Transverse colon (tissue), 4 donors: ENCODE measurements at regions not wholly inside any gene's neighbourhood (a gene's known extent, or its start where the extent isn't known, plus 50 kb on each side); places are given as distances from the start of the nearest gene placed in this dataset.

ENCODE experiments used
- DNase-seq: peaks from one replicate; pipeline ENCODE4 v3.0.0-alpha.2; 2019
- H3K27ac ChIP-seq, 4 donors: fragments of 200-600 bp; sonication (generic); 2 replicates each; pipeline ENCODE4 v1.5.1; 2016 to 2018; ENCODE audit warnings: inconsistent platforms in 4 of 4
- H3K27me3 ChIP-seq: fragments of 200-600 bp; sonication (generic); 2 replicates; pipeline ENCODE4 v1.5.1; 2017; ENCODE audit warnings: inconsistent platforms
- H3K36me3 ChIP-seq, 4 donors: fragments of 200-600 bp; sonication (generic); 2 replicates each; pipeline ENCODE4 v1.5.1; 2017 to 2019; ENCODE audit warnings: inconsistent platforms in 4 of 4
- H3K4me1 ChIP-seq, 4 donors: fragments of 200-600 bp; sonication (generic); 2 replicates each; pipeline ENCODE4 v1.5.1; 2017 to 2020; ENCODE audit warnings: inconsistent platforms in 4 of 4
- H3K4me3 ChIP-seq, 4 donors: fragments of 200-600 bp; sonication (generic); 1 replicate in 1 of 4; 2 replicates in 3 of 4; pipeline versions ENCODE4 v1.5.1 to v1.6.1; 2017 to 2019; ENCODE audit warnings: inconsistent platforms in 4 of 4
- H3K9me3 ChIP-seq, 2 donors: fragments of 200-600 bp; sonication (generic); 2 replicates each; pipeline ENCODE4 v1.5.1; 2017 to 2019; ENCODE audit warnings: inconsistent platforms in 2 of 2
- EP300 ChIP-seq: sonication (generic); formaldehyde crosslinking; IDR thresholded peaks from one replicate; pipeline ENCODE4 v1.6.1; 2017; ENCODE audit warnings: antibody characterized with exemption, low read depth
- POLR2A ChIP-seq: fragments of 450-650 bp; IDR thresholded peaks from one replicate; pipeline ENCODE4 v1.6.1; 2016; ENCODE audit warnings: antibody characterized with exemption, mild to moderate bottlenecking, moderate library complexity
- POLR2AphosphoS5 ChIP-seq, 3 donors: sonication (generic); formaldehyde crosslinking; IDR thresholded peaks; one replicate each; pipeline ENCODE4 v1.6.1; 2016; ENCODE audit warnings: antibody characterized with exemption in 3 of 3
- WGBS, 2 donors: methylation state at CpG; one replicate each; pipeline ENCODE4 v1.1.5; 2018; ENCODE audit warnings: low coverage in 1 of 2; 5-methylcytosine and 5-hydroxymethylcytosine counted together
- in situ Hi-C, 4 donors: fragments of 200-750 bp; cut with MboI; loops; one replicate each; pipeline versions ENCODE4 v1.15.0 to v1.15.1; 2017; ENCODE audit warnings: low sequenced_read_pairs in 3 of 4, low pct_ligation_motif_present in 1 of 4, low pct_unique_long_range_greater_than_20kb in 1 of 4
- intact Hi-C: fragments of 100-400 bp; cut with DNase I; formaldehyde crosslinking; loops from one replicate; pipeline ENCODE4 v1.15.1; 2023; ENCODE audit warnings: low total_unique reads
- TF ChIP-seq, protein P1 (sequence below), 5 experiments: fragments of 200-600 bp in 3 of 5; fragments of 450-650 bp in 2 of 5; sonication (generic) in 3 of 5; IDR thresholded peaks; 1 replicate in 2 of 5; 2 replicates in 3 of 5; pipeline ENCODE4 v1.5.1; 2016 to 2017; ENCODE audit warnings: antibody characterized with exemption in 5 of 5, inconsistent platforms in 3 of 5, mild to moderate bottlenecking in 2 of 5, moderate library complexity in 1 of 5

DNA sequence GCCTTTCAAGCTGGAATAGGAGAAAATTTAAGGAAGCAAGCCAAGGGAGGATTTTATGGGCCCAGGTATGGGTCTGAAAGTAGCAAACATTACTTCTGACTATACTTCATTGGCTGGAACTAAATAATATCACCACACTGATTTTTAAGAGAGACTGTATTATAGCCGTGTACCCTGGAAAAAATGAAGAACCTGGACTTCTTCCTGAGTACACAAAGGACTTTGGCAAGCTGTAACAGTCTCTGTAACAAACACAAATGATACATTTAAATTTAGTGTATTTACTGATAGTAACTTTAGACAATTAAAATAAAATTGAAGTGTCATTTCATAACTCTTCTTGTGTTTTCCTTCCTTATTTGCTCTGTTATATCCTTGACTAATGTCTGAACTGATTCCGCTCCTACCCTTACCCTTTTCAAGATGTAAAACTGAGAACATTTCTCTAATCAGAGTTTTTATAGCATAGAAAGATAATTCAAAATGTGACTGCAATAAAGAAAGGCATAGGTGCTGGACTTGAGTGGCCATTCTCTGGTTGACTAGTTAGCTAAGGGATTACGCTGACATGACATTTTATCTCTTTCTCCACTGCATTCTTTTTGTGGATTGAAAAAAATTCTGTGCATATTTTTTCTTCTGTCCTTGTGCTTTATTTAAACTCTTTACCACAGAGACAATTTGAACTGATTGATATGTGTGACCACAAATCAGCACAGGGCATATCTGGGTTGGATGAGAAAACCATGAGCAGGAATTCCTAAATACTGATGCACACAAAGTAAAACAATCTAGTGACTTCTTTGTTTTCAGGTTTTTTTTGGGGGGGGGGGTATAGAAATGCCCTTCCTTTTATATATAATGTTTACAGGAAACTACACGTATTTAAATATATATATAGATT lies 349.7 kb downstream of the MDFIC start:
- no peak for TF ChIP-seq EP300
- TF ChIP-seq, protein P1, sequence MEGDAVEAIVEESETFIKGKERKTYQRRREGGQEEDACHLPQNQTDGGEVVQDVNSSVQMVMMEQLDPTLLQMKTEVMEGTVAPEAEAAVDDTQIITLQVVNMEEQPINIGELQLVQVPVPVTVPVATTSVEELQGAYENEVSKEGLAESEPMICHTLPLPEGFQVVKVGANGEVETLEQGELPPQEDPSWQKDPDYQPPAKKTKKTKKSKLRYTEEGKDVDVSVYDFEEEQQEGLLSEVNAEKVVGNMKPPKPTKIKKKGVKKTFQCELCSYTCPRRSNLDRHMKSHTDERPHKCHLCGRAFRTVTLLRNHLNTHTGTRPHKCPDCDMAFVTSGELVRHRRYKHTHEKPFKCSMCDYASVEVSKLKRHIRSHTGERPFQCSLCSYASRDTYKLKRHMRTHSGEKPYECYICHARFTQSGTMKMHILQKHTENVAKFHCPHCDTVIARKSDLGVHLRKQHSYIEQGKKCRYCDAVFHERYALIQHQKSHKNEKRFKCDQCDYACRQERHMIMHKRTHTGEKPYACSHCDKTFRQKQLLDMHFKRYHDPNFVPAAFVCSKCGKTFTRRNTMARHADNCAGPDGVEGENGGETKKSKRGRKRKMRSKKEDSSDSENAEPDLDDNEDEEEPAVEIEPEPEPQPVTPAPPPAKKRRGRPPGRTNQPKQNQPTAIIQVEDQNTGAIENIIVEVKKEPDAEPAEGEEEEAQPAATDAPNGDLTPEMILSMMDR (IDR thresholded peaks at IDR 0.05): no peak
- TF ChIP-seq POLR2A: no peak
- TF ChIP-seq POLR2AphosphoS5 (IDR thresholded peaks at IDR 0.05): no peak
- H3K4me3 ChIP-seq: no peak overlapping the region
- no peaks in the 10 kb centered on the region for H3K36me3 ChIP-seq
- H3K4me1 ChIP-seq: peaks cover 0 to 7% (median 0%) of the 10 kb centered on the region in 4 donors
- H3K27ac ChIP-seq: no peak overlapping the region
- WGBS, 2 donors: 49 to 55% methylated on average over 4 of the region's 4 CpGs
- intact Hi-C loops (no loop called here), in situ Hi-C loops (no loop called here)
- no peak for DNase-seq
- peaks cover 0 to 3% of the 10 kb centered on the region in 2 donors for H3K9me3 ChIP-seq
- H3K27me3 ChIP-seq: no peaks in the 10 kb centered on the region

DNA sequence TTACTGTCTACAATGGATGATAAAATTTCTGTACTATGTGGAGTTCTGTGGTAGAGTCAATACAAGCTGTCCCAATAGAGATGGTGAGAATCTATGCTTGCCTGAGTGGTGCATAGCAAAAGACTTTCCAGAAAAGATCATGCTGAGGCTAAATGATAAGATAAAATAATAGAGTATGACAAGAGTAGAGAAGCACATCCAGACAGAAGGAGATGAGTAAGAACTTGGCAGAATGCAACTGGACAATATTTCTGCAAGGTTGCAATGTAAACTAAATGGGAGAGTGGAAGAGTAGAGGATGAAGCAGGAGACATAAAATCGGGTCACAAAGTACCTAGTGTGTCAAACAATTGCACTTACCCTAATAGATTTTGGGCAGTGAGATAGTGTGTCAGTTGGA lies 347.6 kb downstream of the MDFIC start:
- no peak overlapping the region for H3K27ac ChIP-seq
- H3K36me3 ChIP-seq: no peaks in the 10 kb centered on the region
- TF ChIP-seq EP300: no peak
- TF ChIP-seq POLR2AphosphoS5 (IDR thresholded peaks at IDR 0.05): no peak
- no peak for TF ChIP-seq POLR2A
- TF ChIP-seq, protein P1 (IDR thresholded peaks at IDR 0.05): no peak
- H3K27me3 ChIP-seq: no peaks in the 10 kb centered on the region
- H3K4me1 ChIP-seq: peaks cover 0 to 7% (median 0%) of the 10 kb centered on the region in 4 donors
- no peak overlapping the region for H3K4me3 ChIP-seq
- in situ Hi-C loops (no loop called here), intact Hi-C loops (no loop called here)
- H3K9me3 ChIP-seq: no peaks in the 10 kb centered on the region
- DNase-seq: no peak
- 56 to 68% methylated on average over 1 of the region's 1 CpG for WGBS, 2 donors

DNA sequence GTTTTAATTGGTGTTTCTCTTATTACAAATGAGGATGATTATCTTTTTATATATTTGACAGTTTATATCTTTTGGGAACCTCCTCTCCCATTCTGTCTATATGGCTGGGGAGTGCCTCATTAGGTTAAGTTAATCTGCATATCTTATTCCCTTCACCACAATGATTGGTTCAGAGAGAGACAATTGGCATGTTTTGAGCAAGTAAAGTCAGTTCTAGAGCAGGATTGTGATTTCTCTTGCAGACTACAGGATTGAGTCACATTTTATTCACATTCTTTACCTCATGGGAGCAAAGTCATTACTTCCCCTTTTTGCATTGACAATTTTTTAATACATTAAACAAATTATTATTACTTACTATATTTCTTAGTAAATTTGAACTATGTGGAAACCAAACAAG lies 345.6 kb downstream of the MDFIC start:
- Histone ChIP-seq H3K27ac (no peak overlapping the region), H3K9me3 (no peaks in the 10 kb centered on the region), H3K27me3 (no peaks in the 10 kb centered on the region), H3K4me3 (no peak overlapping the region), H3K36me3 (no peaks in the 10 kb centered on the region), H3K4me1 (peaks cover 0 to 7% (median 0%) of the 10 kb centered on the region in 4 donors)
- intact Hi-C loops (no loop called here), in situ Hi-C loops (no loop called here)
- TF ChIP-seq, protein P1 (IDR thresholded peaks at IDR 0.05): no peak
- no peak for DNase-seq

DNA sequence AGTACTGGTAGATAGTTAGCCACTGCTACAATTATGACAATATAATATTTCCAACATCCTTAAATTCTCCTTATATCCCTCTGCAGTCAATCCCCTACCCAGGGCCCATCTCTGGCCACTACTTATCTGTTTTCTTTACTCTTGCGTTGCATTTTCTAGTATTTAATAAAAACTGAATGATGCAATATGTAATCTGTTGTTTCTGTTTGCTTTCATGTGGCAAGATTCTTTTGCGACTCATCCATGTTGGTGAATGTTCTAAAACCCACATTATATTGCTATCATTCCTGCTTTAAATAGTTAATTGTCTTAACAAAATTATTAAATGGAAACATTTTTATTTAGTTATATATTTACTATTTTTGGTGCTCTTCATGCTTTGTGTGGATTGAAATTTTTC lies 338.5 kb downstream of the MDFIC start:
- WGBS, 2 donors: 79 to 96% methylated on average over 2 of the region's 2 CpGs
- H3K27ac ChIP-seq: no peak overlapping the region
- H3K4me3 ChIP-seq: no peak overlapping the region
- H3K4me1 ChIP-seq: no peaks in the 10 kb centered on the region
- H3K36me3 ChIP-seq: no peaks in the 10 kb centered on the region
- no peak for DNase-seq
- intact Hi-C loops (no loop called here), in situ Hi-C loops (no loop called here)
- no peaks in the 10 kb centered on the region for H3K27me3 ChIP-seq
- TF ChIP-seq EP300 (no peak), POLR2A (no peak), POLR2AphosphoS5 (IDR thresholded peaks at IDR 0.05) (no peak)
- TF ChIP-seq, protein P1 (IDR thresholded peaks at IDR 0.05): no peak
- H3K9me3 ChIP-seq: no peaks in the 10 kb centered on the region
